Trophoblast cell (in vitro differentiated cells and primary cell): ENCODE measurements at regions not wholly inside any gene's neighbourhood (a gene's known extent, or its start where the extent isn't known, plus 50 kb on each side); places are given as distances from the start of the nearest gene placed in this dataset.

ENCODE experiments used
- DNase-seq, 2 donors: peaks; one replicate each; pipeline ENCODE4 v3.0.0-alpha.2; 2016
- H2AFZ ChIP-seq: 2 replicates; pipeline ENCODE4 v1.6.1; 2013; ENCODE audit warnings: low read length, moderate library complexity, mild to moderate bottlenecking; ENCODE audit not compliant: insufficient read depth, poor library complexity
- H2AK5ac ChIP-seq: 2 replicates; pipeline ENCODE4 v1.6.1; 2013; ENCODE audit warnings: mild to moderate bottlenecking, low read length
- H2BK120ac ChIP-seq: 2 replicates; pipeline ENCODE4 v1.6.1; 2013; ENCODE audit warnings: low read length, mild to moderate bottlenecking, moderate library complexity; ENCODE audit not compliant: insufficient read depth, poor library complexity
- H2BK12ac ChIP-seq: 2 replicates; pipeline ENCODE4 v1.6.1; 2013; ENCODE audit warnings: mild to moderate bottlenecking, low read length, moderate library complexity
- H2BK5ac ChIP-seq: 2 replicates; pipeline ENCODE4 v1.6.1; 2013; ENCODE audit warnings: low read length, low read depth, moderate library complexity, mild to moderate bottlenecking; ENCODE audit not compliant: poor library complexity
- H3K14ac ChIP-seq: 2 replicates; pipeline ENCODE4 v1.6.1; 2013; ENCODE audit warnings: mild to moderate bottlenecking, low read length
- H3K18ac ChIP-seq: 2 replicates; pipeline ENCODE4 v1.6.1; 2013; ENCODE audit warnings: mild to moderate bottlenecking, low read length
- H3K23ac ChIP-seq: 2 replicates; pipeline ENCODE4 v1.6.1; 2013; ENCODE audit warnings: low read length
- H3K27ac ChIP-seq: 2 replicates; pipeline ENCODE4 v1.5.1; 2013; ENCODE audit warnings: low read depth, mild to moderate bottlenecking, inconsistent platforms, low read length, moderate library complexity
- H3K27me3 ChIP-seq: 2 replicates; pipeline ENCODE4 v1.6.1; 2013; ENCODE audit warnings: inconsistent platforms, mild to moderate bottlenecking, low read length, moderate library complexity; ENCODE audit not compliant: insufficient read depth
- H3K36me3 ChIP-seq, 2 experiments: 1 replicate in 1 of 2; 2 replicates in 1 of 2; pipeline ENCODE4 v1.6.1; 2013; ENCODE audit warnings: low read length in 2 of 2, mild to moderate bottlenecking in 2 of 2, moderate library complexity in 1 of 2; ENCODE audit not compliant: insufficient read depth in 2 of 2, control insufficient read depth in 1 of 2
- H3K4ac ChIP-seq: 2 replicates; pipeline ENCODE4 v1.6.1; 2013; ENCODE audit warnings: low read depth, mild to moderate bottlenecking, low read length, moderate library complexity
- H3K4me1 ChIP-seq, 2 experiments: 1 replicate in 1 of 2; 2 replicates in 1 of 2; pipeline ENCODE4 v1.6.1; 2013; ENCODE audit warnings: low read length in 2 of 2, mild to moderate bottlenecking in 2 of 2, moderate library complexity in 1 of 2; ENCODE audit not compliant: insufficient read depth in 2 of 2, control insufficient read depth in 1 of 2
- H3K4me2 ChIP-seq: 2 replicates; pipeline ENCODE4 v1.6.1; 2013; ENCODE audit warnings: inconsistent platforms, mild to moderate bottlenecking, low read length, moderate library complexity
- H3K4me3 ChIP-seq: 2 replicates; pipeline ENCODE4 v1.5.1; 2013; ENCODE audit warnings: mild to moderate bottlenecking, low read depth, low read length, inconsistent platforms
- H3K79me1 ChIP-seq: one replicate; pipeline ENCODE4 v1.6.1; 2013; ENCODE audit warnings: low read length
- H3K79me2 ChIP-seq: 2 replicates; pipeline ENCODE4 v1.6.1; 2013; ENCODE audit warnings: low read length, mild to moderate bottlenecking; ENCODE audit not compliant: control insufficient read depth, insufficient read depth, poor library complexity
- H3K9ac ChIP-seq: 2 replicates; pipeline ENCODE4 v1.6.1; 2013; ENCODE audit warnings: mild to moderate bottlenecking, low read length
- H3K9me3 ChIP-seq: 2 replicates; pipeline ENCODE4 v1.6.1; 2013; ENCODE audit warnings: low read depth, mild to moderate bottlenecking, control low read depth, inconsistent platforms, low read length; ENCODE audit not compliant: insufficient read depth
- H4K12ac ChIP-seq: 2 replicates; pipeline ENCODE4 v1.6.1; 2013; ENCODE audit warnings: low read depth, mild to moderate bottlenecking, low read length, moderate library complexity
- H4K8ac ChIP-seq: 2 replicates; pipeline ENCODE4 v1.6.1; 2013; ENCODE audit warnings: low read depth, mild to moderate bottlenecking, low read length, moderate library complexity
- H4K91ac ChIP-seq: one replicate; pipeline ENCODE4 v1.6.1; 2013; ENCODE audit warnings: low read depth, mild to moderate bottlenecking, low read length, moderate library complexity
- WGBS: extraction: QIAGEN DNeasy Blood & Tissue Kit; methylation state at CpG from one replicate; pipeline ENCODE4 v1.1.7; 2013; ENCODE audit warnings: missing lambda C conversion rate; ENCODE audit not compliant: insufficient read length, insufficient coverage; ENCODE audit errors: extremely low coverage; 5-methylcytosine and 5-hydroxymethylcytosine counted together

GRCh38 chr13:74847966-74848365 lies 634.0 kb downstream of the TBC1D4 start:
- H2BK12ac ChIP-seq, result no peak overlapping the region
- H3K23ac ChIP-seq, result no peak overlapping the region
- H4K12ac ChIP-seq, result no peak overlapping the region
- H3K27ac ChIP-seq, result no peak overlapping the region
- no peak overlapping the region for H2BK120ac ChIP-seq
- DNase-seq, result no peak
- H3K36me3 ChIP-seq, result no peaks in the 10 kb centered on the region
- no peak overlapping the region for H2AK5ac ChIP-seq
- no peaks in the 10 kb centered on the region for H3K79me1 ChIP-seq
- H3K4me1 ChIP-seq, result no peaks in the 10 kb centered on the region
- H3K9me3 ChIP-seq, result no peaks in the 10 kb centered on the region
- H3K27me3 ChIP-seq, result no peaks in the 10 kb centered on the region
- no peak overlapping the region for H2AFZ ChIP-seq
- no peak overlapping the region for H3K4ac ChIP-seq
- H3K79me2 ChIP-seq, result no peaks in the 10 kb centered on the region
- H4K91ac ChIP-seq, result no peak overlapping the region
- no CpG with 5 or more reads among the region's 1 CpG for WGBS
- no peak overlapping the region for H3K4me3 ChIP-seq
- H3K18ac ChIP-seq, result no peak overlapping the region
- no peak overlapping the region for H4K8ac ChIP-seq
- H3K4me2 ChIP-seq, result no peak overlapping the region
- no peak overlapping the region for H3K9ac ChIP-seq
- H3K14ac ChIP-seq, result no peak overlapping the region
- no peak overlapping the region for H2BK5ac ChIP-seq

- Histone ChIP-seq H3K4me3 (no peak overlapping the region), H3K4ac (no peak overlapping the region), H3K9me3 (no peaks in the 10 kb centered on the region), H2BK12ac (no peak overlapping the region), H3K27ac (no peak overlapping the region), H2AK5ac (no peak overlapping the region), H2BK120ac (no peak overlapping the region), H3K79me1 (no peaks in the 10 kb centered on the region), H3K23ac (no peak overlapping the region), H2BK5ac (no peak overlapping the region), H3K9ac (no peak overlapping the region), H4K91ac (no peak overlapping the region), H4K12ac (no peak overlapping the region), H4K8ac (no peak overlapping the region), H3K36me3 (no peaks in the 10 kb centered on the region), H3K79me2 (no peaks in the 10 kb centered on the region), H3K27me3 (no peaks in the 10 kb centered on the region), H3K4me2 (no peak overlapping the region), H3K18ac (no peak overlapping the region), H3K4me1 (no peaks in the 10 kb centered on the region), H3K14ac (no peak overlapping the region), H2AFZ (no peak overlapping the region)
- no peak for DNase-seq
These were observed 636.2 kb downstream of the TBC1D4 start for GRCh38 chr13:74845806-74846205.

GRCh38 chr13:74841651-74842050 lies 640.3 kb downstream of the TBC1D4 start:
- H3K36me3 ChIP-seq, result no peaks in the 10 kb centered on the region
- H2BK12ac ChIP-seq, result no peak overlapping the region
- no peaks in the 10 kb centered on the region for H3K4me1 ChIP-seq
- no peak overlapping the region for H3K27ac ChIP-seq
- H3K18ac ChIP-seq, result no peak overlapping the region
- H2BK5ac ChIP-seq, result no peak overlapping the region
- H2BK120ac ChIP-seq, result no peak overlapping the region
- H3K79me2 ChIP-seq, result no peaks in the 10 kb centered on the region
- no peak overlapping the region for H2AFZ ChIP-seq
- H3K14ac ChIP-seq, result no peak overlapping the region
- H4K91ac ChIP-seq, result no peak overlapping the region
- DNase-seq, result no peak
- H3K9ac ChIP-seq, result no peak overlapping the region
- no CpG with 5 or more reads among the region's 4 CpGs for WGBS
- H3K4ac ChIP-seq, result no peak overlapping the region
- H3K27me3 ChIP-seq, result no peaks in the 10 kb centered on the region
- H3K23ac ChIP-seq, result no peak overlapping the region
- no peak overlapping the region for H4K12ac ChIP-seq
- H3K4me3 ChIP-seq, result no peak overlapping the region
- H3K4me2 ChIP-seq, result no peak overlapping the region
- H2AK5ac ChIP-seq, result no peak overlapping the region
- no peak overlapping the region for H4K8ac ChIP-seq
- no peaks in the 10 kb centered on the region for H3K9me3 ChIP-seq
- H3K79me1 ChIP-seq, result no peaks in the 10 kb centered on the region

- no peak overlapping the region for H3K4ac ChIP-seq
- no peak overlapping the region for H3K4me2 ChIP-seq
- no peaks in the 10 kb centered on the region for H3K36me3 ChIP-seq
- no peak overlapping the region for H2AK5ac ChIP-seq
- no peaks in the 10 kb centered on the region for H3K79me2 ChIP-seq
- no peak overlapping the region for H3K4me3 ChIP-seq
- no peaks in the 10 kb centered on the region for H3K27me3 ChIP-seq
- H3K9me3 ChIP-seq, result no peaks in the 10 kb centered on the region
- no peak overlapping the region for H3K14ac ChIP-seq
- DNase-seq, result no peak
- H3K18ac ChIP-seq, result no peak overlapping the region
- no peak overlapping the region for H4K91ac ChIP-seq
- H2BK12ac ChIP-seq, result no peak overlapping the region
- H3K27ac ChIP-seq, result no peak overlapping the region
- no peak overlapping the region for H3K9ac ChIP-seq
- H2AFZ ChIP-seq, result no peak overlapping the region
- H3K79me1 ChIP-seq, result no peaks in the 10 kb centered on the region
- H3K4me1 ChIP-seq, result no peaks in the 10 kb centered on the region
- no peak overlapping the region for H2BK5ac ChIP-seq
- H4K8ac ChIP-seq, result no peak overlapping the region
- no CpG with 5 or more reads among the region's 2 CpGs for WGBS
- no peak overlapping the region for H2BK120ac ChIP-seq
- H4K12ac ChIP-seq, result no peak overlapping the region
- no peak overlapping the region for H3K23ac ChIP-seq
These were observed 640.8 kb downstream of the TBC1D4 start for GRCh38 chr13:74841123-74841522.

- no peak overlapping the region for H4K91ac ChIP-seq
- no peak for DNase-seq
- H4K8ac ChIP-seq, result no peak overlapping the region
These were observed 642.3 kb downstream of the TBC1D4 start for GRCh38 chr13:74839656-74840055.

More at GRCh38 chr13:74839656-74840055, 642.3 kb downstream of the TBC1D4 start:
- Histone ChIP-seq H3K4me1 (no peaks in the 10 kb centered on the region), H3K4me3 (no peak overlapping the region), H3K79me1 (no peaks in the 10 kb centered on the region), H3K4ac (no peak overlapping the region), H2BK12ac (no peak overlapping the region), H3K14ac (no peak overlapping the region), H3K9me3 (no peaks in the 10 kb centered on the region), H3K79me2 (no peaks in the 10 kb centered on the region), H3K18ac (no peak overlapping the region), H3K4me2 (no peak overlapping the region), H3K23ac (no peak overlapping the region), H2BK5ac (no peak overlapping the region), H2AK5ac (no peak overlapping the region), H2AFZ (no peak overlapping the region), H4K12ac (no peak overlapping the region), H2BK120ac (no peak overlapping the region), H3K36me3 (no peaks in the 10 kb centered on the region), H3K27me3 (no peaks in the 10 kb centered on the region), H3K9ac (no peak overlapping the region), H3K27ac (no peak overlapping the region)
